ENCODE measurements at regions not wholly inside any gene's neighbourhood (a gene's known extent, or its start where the extent isn't known, plus 50 kb on each side); places are given as distances from the start of the nearest gene placed in this dataset.

DNA sequence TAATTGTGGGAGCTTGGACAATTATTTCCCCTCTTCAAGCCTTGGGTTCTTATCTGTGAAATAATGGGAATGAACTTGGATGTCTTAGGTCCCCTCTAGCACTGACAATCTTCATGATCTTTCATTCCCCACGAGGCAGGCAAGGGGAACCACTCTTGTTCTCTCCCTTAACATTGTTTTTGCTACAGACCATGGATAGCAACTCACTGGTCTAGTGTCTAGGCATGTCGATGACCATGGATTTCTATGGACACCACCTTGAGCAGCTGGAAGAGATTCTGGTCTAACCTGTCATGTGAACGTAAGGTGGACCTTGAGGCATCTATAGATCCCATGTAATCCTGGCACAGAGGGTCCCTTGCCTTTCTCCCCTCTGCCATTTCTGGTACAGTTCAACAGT, 104.1 kb upstream of the DHX15 start:
- no peak for DNase-seq
- H3K27ac ChIP-seq: no peak overlapping the region
- H3K9me3 ChIP-seq: no peaks in the 10 kb centered on the region
- H3K4me3 ChIP-seq: no peak overlapping the region
- H3K4me1 ChIP-seq: no peaks in the 10 kb centered on the region
- H3K27me3 ChIP-seq: no peaks in the 10 kb centered on the region
- TF ChIP-seq POLR2A (IDR thresholded peaks at IDR 0.05): no peak
- H3K36me3 ChIP-seq: no peaks in the 10 kb centered on the region

DNA sequence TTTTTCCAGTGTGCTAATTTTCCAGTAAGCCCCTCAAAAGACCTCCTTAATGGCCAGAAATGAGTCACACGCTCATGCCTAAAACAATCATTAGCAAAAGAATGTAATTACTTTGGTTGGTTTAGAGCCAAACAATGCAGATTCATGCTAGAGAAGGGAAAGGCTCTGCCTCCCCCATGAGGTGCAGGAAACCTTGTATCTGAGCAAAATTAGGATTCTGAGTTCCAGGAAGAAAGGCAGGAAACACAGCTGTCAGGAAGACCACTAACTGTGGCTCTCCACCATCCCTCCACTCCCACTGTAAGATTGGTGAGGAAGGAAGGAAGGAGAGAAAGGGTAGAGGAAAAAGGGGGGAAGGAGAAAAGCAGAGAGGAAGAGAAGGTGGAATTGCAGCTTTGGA, 104.9 kb upstream of the DHX15 start:
- DNase-seq: no peak
- H3K4me3 ChIP-seq: no peak overlapping the region
- no peak overlapping the region for H3K27ac ChIP-seq
- H3K9me3 ChIP-seq: no peaks in the 10 kb centered on the region
- H3K27me3 ChIP-seq: no peaks in the 10 kb centered on the region
- H3K36me3 ChIP-seq: no peaks in the 10 kb centered on the region
- TF ChIP-seq POLR2A (IDR thresholded peaks at IDR 0.05): no peak
- TF ChIP-seq, protein P1, sequence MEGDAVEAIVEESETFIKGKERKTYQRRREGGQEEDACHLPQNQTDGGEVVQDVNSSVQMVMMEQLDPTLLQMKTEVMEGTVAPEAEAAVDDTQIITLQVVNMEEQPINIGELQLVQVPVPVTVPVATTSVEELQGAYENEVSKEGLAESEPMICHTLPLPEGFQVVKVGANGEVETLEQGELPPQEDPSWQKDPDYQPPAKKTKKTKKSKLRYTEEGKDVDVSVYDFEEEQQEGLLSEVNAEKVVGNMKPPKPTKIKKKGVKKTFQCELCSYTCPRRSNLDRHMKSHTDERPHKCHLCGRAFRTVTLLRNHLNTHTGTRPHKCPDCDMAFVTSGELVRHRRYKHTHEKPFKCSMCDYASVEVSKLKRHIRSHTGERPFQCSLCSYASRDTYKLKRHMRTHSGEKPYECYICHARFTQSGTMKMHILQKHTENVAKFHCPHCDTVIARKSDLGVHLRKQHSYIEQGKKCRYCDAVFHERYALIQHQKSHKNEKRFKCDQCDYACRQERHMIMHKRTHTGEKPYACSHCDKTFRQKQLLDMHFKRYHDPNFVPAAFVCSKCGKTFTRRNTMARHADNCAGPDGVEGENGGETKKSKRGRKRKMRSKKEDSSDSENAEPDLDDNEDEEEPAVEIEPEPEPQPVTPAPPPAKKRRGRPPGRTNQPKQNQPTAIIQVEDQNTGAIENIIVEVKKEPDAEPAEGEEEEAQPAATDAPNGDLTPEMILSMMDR (IDR thresholded peaks at IDR 0.05): no peak
- H3K4me1 ChIP-seq: no peaks in the 10 kb centered on the region

DNA sequence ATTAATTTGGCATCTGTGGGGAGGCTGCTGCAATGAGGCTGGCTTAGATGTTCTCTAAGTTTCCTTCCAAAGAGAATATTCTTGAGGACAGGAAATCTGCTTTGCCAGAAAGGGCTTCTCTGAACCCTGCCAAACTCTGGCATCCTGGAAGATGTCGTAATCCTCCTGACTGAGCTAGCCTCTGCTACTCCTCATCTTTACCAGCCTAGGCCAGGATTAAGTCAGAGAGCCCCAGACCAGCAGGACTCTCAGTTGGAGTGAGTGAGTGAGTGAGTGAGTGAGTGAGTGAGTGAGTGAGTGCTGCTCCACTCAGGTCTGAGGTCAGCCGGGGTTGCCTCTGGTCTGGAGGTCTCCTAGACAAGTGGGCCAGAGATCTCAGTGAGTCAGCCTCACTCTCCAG, 104.9 kb upstream of the SOD3 start:
- DNase-seq: no peak
- Histone ChIP-seq H3K36me3 (no peaks in the 10 kb centered on the region), H3K4me3 (no peak overlapping the region), H3K9me3 (no peaks in the 10 kb centered on the region), H3K27me3 (no peaks in the 10 kb centered on the region), H3K4me1 (no peaks in the 10 kb centered on the region), H3K27ac (no peak overlapping the region)
- TF ChIP-seq, protein P1 (IDR thresholded peaks at IDR 0.05): no peak
- no peak for TF ChIP-seq POLR2A (IDR thresholded peaks at IDR 0.05)

DNA sequence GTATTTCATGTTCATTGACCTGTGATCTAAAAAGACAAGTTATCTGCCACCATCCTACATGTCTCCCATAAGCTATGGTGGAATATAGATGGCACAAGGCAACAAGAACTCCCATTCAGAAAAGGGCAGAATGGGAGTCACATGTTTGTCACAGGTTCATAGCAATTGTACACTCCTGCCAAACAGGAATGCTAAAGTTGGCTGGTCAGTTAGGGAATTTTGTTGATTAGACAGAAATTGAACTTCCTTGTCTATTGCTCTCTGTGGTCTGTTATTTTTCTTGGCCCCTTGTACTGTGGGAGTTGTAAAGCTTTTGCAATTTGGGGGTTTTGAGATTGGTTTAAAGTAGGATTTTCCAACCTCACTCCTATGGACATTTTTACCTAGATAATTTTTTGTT, 101.7 kb upstream of the SOD3 start:
- no peak for DNase-seq

DNA sequence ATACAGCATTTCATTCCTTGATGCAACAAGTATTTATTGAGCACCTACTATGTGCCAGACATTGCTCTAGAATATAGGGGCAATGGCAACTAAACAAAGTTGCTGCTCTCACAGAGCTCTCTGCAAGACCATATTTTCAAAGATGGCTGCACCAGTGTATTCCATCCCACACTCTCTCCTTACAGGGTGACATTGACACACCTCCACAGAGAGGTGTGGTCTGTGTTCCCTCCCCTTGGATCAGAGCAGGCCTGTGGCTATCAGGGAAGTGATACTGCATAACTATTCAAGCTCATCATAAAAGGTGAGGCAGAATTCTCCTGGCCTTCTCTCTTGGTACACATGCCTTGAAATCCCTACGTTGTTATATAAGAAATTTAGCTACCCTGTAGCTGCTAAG, 95.3 kb upstream of the SOD3 start:
- Histone ChIP-seq H3K9me3 (no peaks in the 10 kb centered on the region), H3K36me3 (no peaks in the 10 kb centered on the region), H3K27ac (no peak overlapping the region), H3K4me3 (no peak overlapping the region), H3K27me3 (no peaks in the 10 kb centered on the region), H3K4me1 (no peaks in the 10 kb centered on the region)
- DNase-seq: no peak
- no peak for TF ChIP-seq POLR2A (IDR thresholded peaks at IDR 0.05)
- TF ChIP-seq, protein P1 (IDR thresholded peaks at IDR 0.05): no peak

More for the DNA sequence above, 101.7 kb upstream of the SOD3 start:
- no peak for TF ChIP-seq POLR2A (IDR thresholded peaks at IDR 0.05)
- TF ChIP-seq, protein P1 (IDR thresholded peaks at IDR 0.05): no peak
- no peak overlapping the region for H3K4me3 ChIP-seq
- H3K36me3 ChIP-seq: no peaks in the 10 kb centered on the region
- H3K27ac ChIP-seq: no peak overlapping the region
- H3K9me3 ChIP-seq: no peaks in the 10 kb centered on the region
- no peaks in the 10 kb centered on the region for H3K4me1 ChIP-seq
- H3K27me3 ChIP-seq: no peaks in the 10 kb centered on the region

DNA sequence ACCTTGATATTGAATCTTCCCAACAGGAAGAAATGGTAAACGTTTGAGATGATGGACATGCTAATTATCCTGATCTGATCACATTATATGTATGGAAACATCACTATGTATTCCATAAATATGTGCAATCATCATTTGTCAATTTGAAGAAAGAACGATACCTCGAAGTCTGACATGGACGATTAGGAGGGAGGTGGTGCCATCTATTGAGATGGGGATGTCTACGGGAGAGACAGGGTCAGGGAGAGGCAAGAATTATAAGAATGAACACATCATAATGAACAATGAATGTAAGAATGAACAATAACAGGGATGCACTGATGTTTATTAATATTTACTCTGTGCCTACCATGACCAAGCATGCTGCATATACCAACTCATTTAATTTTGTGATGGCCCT, 93.7 kb upstream of the SOD3 start:
- TF ChIP-seq, protein P1 (IDR thresholded peaks at IDR 0.05): no peak
- no peak for TF ChIP-seq POLR2A (IDR thresholded peaks at IDR 0.05)
- H3K27ac ChIP-seq: no peak overlapping the region
- H3K4me1 ChIP-seq: no peaks in the 10 kb centered on the region
- no peaks in the 10 kb centered on the region for H3K9me3 ChIP-seq
- no peak for DNase-seq
- H3K36me3 ChIP-seq: no peaks in the 10 kb centered on the region
- no peaks in the 10 kb centered on the region for H3K27me3 ChIP-seq
- H3K4me3 ChIP-seq: no peak overlapping the region

All from Peyer's patch (tissue), 4 donors.